ENCODE measurements at regions not wholly inside any gene's neighbourhood (a gene's known extent, or its start where the extent isn't known, plus 50 kb on each side); places are given as distances from the start of the nearest gene placed in this dataset.

DNA sequence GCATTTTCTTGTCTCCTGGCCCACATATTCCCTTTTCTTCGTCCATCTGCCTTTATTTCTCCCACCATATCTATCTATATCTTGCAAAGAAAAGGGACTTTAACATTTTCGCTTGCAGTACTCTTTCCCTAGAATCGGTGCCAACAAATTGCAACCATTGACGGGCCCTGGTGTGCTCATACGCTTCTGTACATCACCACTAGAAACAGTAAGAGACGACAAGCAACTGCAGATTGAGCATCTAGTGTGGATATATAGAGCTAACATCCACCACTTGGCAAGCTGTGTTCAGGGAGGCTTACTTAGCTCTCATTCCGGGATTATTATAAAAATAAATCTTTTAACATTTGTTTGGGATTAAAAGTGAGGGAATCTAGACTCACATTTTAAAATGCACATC lies 230.8 kb upstream of the PKN2 start:
- TF ChIP-seq, protein P1, sequence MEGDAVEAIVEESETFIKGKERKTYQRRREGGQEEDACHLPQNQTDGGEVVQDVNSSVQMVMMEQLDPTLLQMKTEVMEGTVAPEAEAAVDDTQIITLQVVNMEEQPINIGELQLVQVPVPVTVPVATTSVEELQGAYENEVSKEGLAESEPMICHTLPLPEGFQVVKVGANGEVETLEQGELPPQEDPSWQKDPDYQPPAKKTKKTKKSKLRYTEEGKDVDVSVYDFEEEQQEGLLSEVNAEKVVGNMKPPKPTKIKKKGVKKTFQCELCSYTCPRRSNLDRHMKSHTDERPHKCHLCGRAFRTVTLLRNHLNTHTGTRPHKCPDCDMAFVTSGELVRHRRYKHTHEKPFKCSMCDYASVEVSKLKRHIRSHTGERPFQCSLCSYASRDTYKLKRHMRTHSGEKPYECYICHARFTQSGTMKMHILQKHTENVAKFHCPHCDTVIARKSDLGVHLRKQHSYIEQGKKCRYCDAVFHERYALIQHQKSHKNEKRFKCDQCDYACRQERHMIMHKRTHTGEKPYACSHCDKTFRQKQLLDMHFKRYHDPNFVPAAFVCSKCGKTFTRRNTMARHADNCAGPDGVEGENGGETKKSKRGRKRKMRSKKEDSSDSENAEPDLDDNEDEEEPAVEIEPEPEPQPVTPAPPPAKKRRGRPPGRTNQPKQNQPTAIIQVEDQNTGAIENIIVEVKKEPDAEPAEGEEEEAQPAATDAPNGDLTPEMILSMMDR (IDR thresholded peaks at IDR 0.05): no peak
- TF ChIP-seq POLR2A (IDR thresholded peaks at IDR 0.05): no peak

All from testis (tissue), 2 donors.